ENCODE measurements at regions not wholly inside any gene's neighbourhood (a gene's known extent, or its start where the extent isn't known, plus 50 kb on each side); places are given as distances from the start of the nearest gene placed in this dataset.

DNA sequence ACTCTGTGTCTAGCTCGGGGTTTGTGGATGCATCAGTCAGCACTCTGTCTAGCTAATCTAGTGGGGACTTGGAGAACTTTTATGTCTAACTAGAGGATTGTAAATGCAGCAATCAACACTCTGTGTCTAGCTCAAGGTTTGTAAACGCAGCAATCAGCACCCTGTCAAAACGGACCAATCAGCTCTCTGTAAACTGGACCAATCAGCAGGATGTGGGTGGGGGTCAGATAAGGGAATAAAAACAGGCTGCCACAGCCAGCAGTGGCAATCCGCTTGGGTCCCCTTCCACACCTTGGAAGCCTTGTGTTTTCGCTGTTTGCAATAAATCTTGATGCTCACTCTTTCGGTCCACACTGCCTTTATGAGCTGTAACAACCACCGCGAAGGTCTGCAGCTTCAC, 920.7 kb upstream of the FOXG1 start:
- TF ChIP-seq, protein P1, sequence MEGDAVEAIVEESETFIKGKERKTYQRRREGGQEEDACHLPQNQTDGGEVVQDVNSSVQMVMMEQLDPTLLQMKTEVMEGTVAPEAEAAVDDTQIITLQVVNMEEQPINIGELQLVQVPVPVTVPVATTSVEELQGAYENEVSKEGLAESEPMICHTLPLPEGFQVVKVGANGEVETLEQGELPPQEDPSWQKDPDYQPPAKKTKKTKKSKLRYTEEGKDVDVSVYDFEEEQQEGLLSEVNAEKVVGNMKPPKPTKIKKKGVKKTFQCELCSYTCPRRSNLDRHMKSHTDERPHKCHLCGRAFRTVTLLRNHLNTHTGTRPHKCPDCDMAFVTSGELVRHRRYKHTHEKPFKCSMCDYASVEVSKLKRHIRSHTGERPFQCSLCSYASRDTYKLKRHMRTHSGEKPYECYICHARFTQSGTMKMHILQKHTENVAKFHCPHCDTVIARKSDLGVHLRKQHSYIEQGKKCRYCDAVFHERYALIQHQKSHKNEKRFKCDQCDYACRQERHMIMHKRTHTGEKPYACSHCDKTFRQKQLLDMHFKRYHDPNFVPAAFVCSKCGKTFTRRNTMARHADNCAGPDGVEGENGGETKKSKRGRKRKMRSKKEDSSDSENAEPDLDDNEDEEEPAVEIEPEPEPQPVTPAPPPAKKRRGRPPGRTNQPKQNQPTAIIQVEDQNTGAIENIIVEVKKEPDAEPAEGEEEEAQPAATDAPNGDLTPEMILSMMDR (IDR thresholded peaks at IDR 0.05; ENCODE audit: poor library complexity, severe bottlenecking), result no peak
- no peak for TF ChIP-seq RAD21 (conservative IDR thresholded peaks at IDR 0.05)
- TF ChIP-seq POLR2AphosphoS5 (IDR thresholded peaks at IDR 0.05), result no peak
- TF ChIP-seq EZH2 (IDR thresholded peaks at IDR 0.05; ENCODE audit: borderline replicate concordance, insufficient read depth, low read length, poor library complexity, severe bottlenecking), result no peak
